ENCODE measurements at regions not wholly inside any gene's neighbourhood (a gene's known extent, or its start where the extent isn't known, plus 50 kb on each side); places are given as distances from the start of the nearest gene placed in this dataset.

GRCh38 chr16:86959729-86960128 is 357.5 kb downstream of the C16orf95 start:
- FAIRE-seq (no peak), DNase-seq (ENCODE audit: insufficient read length, low spot score) (no peak)
- no peak for TF ChIP-seq CTCF (IDR thresholded peaks at IDR 0.05; ENCODE audit: insufficient read depth, missing control alignments)

- DNase-seq (ENCODE audit: insufficient read length, low spot score) (no peak), FAIRE-seq (no peak)
- TF ChIP-seq CTCF (IDR thresholded peaks at IDR 0.05; ENCODE audit: insufficient read depth, missing control alignments) = no peak
Measured at GRCh38 chr16:86960266-86960665, 356.9 kb downstream of the C16orf95 start.

GRCh38 chr16:86961171-86961601 is 356.0 kb downstream of the C16orf95 start:
- no peak for FAIRE-seq
- DNase-seq (ENCODE audit: insufficient read length, low spot score) = no peak
- TF ChIP-seq CTCF (IDR thresholded peaks at IDR 0.05; ENCODE audit: insufficient read depth, missing control alignments) = no peak

- DNase-seq (ENCODE audit: insufficient read length, low spot score) (no peak), FAIRE-seq (no peak)
- no peak for TF ChIP-seq CTCF (IDR thresholded peaks at IDR 0.05; ENCODE audit: insufficient read depth, missing control alignments)
Measured at GRCh38 chr16:86962259-86962658, 354.9 kb downstream of the C16orf95 start.

- no peak for TF ChIP-seq CTCF (IDR thresholded peaks at IDR 0.05; ENCODE audit: insufficient read depth, missing control alignments)
- no peak for DNase-seq (ENCODE audit: insufficient read length, low spot score)
- FAIRE-seq = no peak
Measured at GRCh38 chr16:86962913-86963312, 354.3 kb downstream of the C16orf95 start.

- FAIRE-seq = no peak
Measured at GRCh38 chr16:86963600-86964575, 353.3 kb downstream of the C16orf95 start.

More at GRCh38 chr16:86963600-86964575, 353.3 kb downstream of the C16orf95 start:
- no peak for DNase-seq (ENCODE audit: insufficient read length, low spot score)
- TF ChIP-seq CTCF (IDR thresholded peaks at IDR 0.05; ENCODE audit: insufficient read depth, missing control alignments) = no peak

All from D721Med (cell line).